GM15510 (cell line): ENCODE measurements at regions not wholly inside any gene's neighbourhood (a gene's known extent, or its start where the extent isn't known, plus 50 kb on each side); places are given as distances from the start of the nearest gene placed in this dataset.

Experiments
- POLR2A ChIP-seq: IDR thresholded peaks from 3 replicates; pipeline ENCODE4 v1.6.1; 2011; ENCODE audit warnings: borderline replicate concordance; ENCODE audit not compliant: insufficient read length; ENCODE audit errors: extremely low read depth

DNA sequence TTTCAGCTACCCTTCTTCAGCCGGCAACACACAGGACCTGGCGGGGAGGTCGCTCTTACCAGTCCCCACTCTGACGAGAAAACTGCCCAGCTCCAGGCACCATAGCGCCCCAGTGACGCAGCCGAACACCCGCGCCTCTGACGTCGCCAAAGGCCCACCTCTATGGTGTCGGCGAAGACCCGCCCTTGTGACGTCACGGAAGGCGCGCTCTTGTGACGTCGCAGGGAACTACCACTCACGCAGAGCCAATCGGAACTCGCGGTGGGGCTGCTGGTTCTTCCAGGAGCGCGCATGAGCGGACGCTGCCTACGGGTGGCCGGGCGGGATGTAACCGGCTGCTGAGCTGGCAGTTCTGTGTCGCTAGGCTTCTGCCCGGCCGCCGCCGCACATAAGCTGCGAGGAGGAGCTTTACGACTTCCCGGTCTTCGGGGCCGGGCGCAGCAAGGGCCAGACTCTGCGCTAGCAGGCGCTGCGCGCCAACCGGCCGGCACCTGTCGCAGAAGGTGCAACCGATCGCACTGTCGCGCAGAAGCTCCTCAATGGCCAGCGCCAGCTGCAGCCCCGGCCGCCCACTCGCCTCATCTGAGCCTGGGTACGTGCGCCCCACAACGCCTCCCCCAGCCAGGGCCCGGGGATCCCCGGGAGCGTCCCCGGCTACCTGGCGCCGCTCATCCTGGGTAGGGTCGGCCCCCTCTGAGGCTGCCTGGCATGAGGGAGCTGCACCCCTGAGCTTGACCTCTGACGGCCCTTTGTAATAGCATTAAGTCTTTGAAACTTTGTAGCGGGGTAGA, 121.3 kb upstream of the FBXO28 start:
- peak; percentile 33 for TF ChIP-seq POLR2A
